HEK293 (cell line): ENCODE measurements at regions not wholly inside any gene's neighbourhood (a gene's known extent, or its start where the extent isn't known, plus 50 kb on each side); places are given as distances from the start of the nearest gene placed in this dataset.

Experiments used
- CTCF ChIA-PET: fragments of 350-600 bp; formaldehyde crosslinking; extraction: SDS; loops from one replicate; lab custom pipeline; 2021; ENCODE audit warnings: antibody characterized with exemption; lab: Yijun Ruan, JAX
- POLR2A ChIA-PET: fragments of 300-600 bp; formaldehyde crosslinking; extraction: SDS; loops from one replicate; lab custom pipeline; 2020; ENCODE audit warnings: antibody characterized with exemption, inconsistent platforms; lab: Yijun Ruan, JAX
- H3K27ac ChIP-seq: fragments of 200-500 bp; sonication (Bioruptor generic); 2 replicates; pipeline ENCODE4 v1.5.1; 2014; ENCODE audit warnings: low read depth, low read length, control low read depth, inconsistent platforms; ENCODE audit errors: extremely low read depth
- H3K36me3 ChIP-seq, 2 experiments: fragments of 200-500 bp in 1 of 2; sonication (Bioruptor generic) in 1 of 2; 1 replicate in 1 of 2; 2 replicates in 1 of 2; pipeline ENCODE4 v1.5.1; 2014 to 2017; ENCODE audit warnings: inconsistent platforms in 2 of 2, low read length in 2 of 2; ENCODE audit not compliant: control insufficient read depth in 2 of 2, insufficient read depth in 1 of 2
- H3K4me1 ChIP-seq: fragments of 200-500 bp; sonication (Bioruptor generic); 2 replicates; pipeline ENCODE4 v1.5.1; 2014; ENCODE audit warnings: mild to moderate bottlenecking, low read length, inconsistent platforms; ENCODE audit not compliant: control insufficient read depth, insufficient read depth
- H3K4me3 ChIP-seq: 2 replicates; pipeline ENCODE4 v1.5.1; 2011; ENCODE audit warnings: low read depth, mild to moderate bottlenecking, control low read depth, low read length, moderate library complexity
- H3K9me3 ChIP-seq: fragments of 200-500 bp; sonication (Bioruptor generic); 2 replicates; pipeline ENCODE4 v1.5.1; 2014; ENCODE audit warnings: low read depth, low read length, inconsistent platforms; ENCODE audit not compliant: control insufficient read depth, insufficient read depth
- GFI1B ChIP-seq: fragments of 450-650 bp; formaldehyde crosslinking; IDR thresholded peaks from 2 replicates; pipeline ENCODE4 v1.5.1; 2016; ENCODE audit warnings: missing biosample characterization, missing genetic modification characterization
- KLF1 ChIP-seq: fragments of 450-650 bp; formaldehyde crosslinking; IDR thresholded peaks from 2 replicates; pipeline ENCODE4 v1.5.1; 2016; ENCODE audit warnings: missing biosample characterization, missing genetic modification characterization
- KLF8 ChIP-seq: fragments of 450-650 bp; formaldehyde crosslinking; IDR thresholded peaks from 2 replicates; pipeline ENCODE4 v1.5.1; 2016; ENCODE audit warnings: missing biosample characterization, missing genetic modification characterization
- RBAK ChIP-seq: fragments of 450-650 bp; formaldehyde crosslinking; IDR thresholded peaks from 2 replicates; pipeline ENCODE4 v1.5.1; 2016; ENCODE audit warnings: missing biosample characterization, missing genetic modification characterization
- SCRT2 ChIP-seq: fragments of 450-650 bp; formaldehyde crosslinking; IDR thresholded peaks from 2 replicates; pipeline ENCODE4 v1.5.1; 2016; ENCODE audit warnings: missing biosample characterization, missing genetic modification characterization
- ZBTB48 ChIP-seq: fragments of 450-650 bp; formaldehyde crosslinking; IDR thresholded peaks from 2 replicates; pipeline ENCODE4 v1.5.1; 2016; ENCODE audit warnings: missing biosample characterization, missing genetic modification characterization
- ZBTB49 ChIP-seq: fragments of 450-650 bp; formaldehyde crosslinking; IDR thresholded peaks from 2 replicates; pipeline ENCODE4 v1.5.1; 2016; ENCODE audit warnings: missing biosample characterization, missing genetic modification characterization, low read depth
- ZNF133 ChIP-seq: fragments of 450-650 bp; formaldehyde crosslinking; IDR thresholded peaks from 2 replicates; pipeline ENCODE4 v1.5.1; 2016; ENCODE audit warnings: missing biosample characterization, missing genetic modification characterization
- ZNF146 ChIP-seq: fragments of 450-650 bp; formaldehyde crosslinking; IDR thresholded peaks from 2 replicates; pipeline ENCODE4 v1.5.1; 2016; ENCODE audit warnings: missing biosample characterization, missing genetic modification characterization
- ZNF148 ChIP-seq: fragments of 450-650 bp; formaldehyde crosslinking; IDR thresholded peaks from 2 replicates; pipeline ENCODE4 v1.5.0; 2017; ENCODE audit warnings: missing biosample characterization, missing genetic modification characterization, borderline replicate concordance
- ZNF157 ChIP-seq: fragments of 450-650 bp; formaldehyde crosslinking; IDR thresholded peaks from 2 replicates; pipeline ENCODE4 v1.5.1; 2016; ENCODE audit warnings: missing biosample characterization, missing genetic modification characterization
- ZNF184 ChIP-seq: fragments of 450-650 bp; IDR thresholded peaks from 2 replicates; pipeline ENCODE4 v1.5.1; 2018; ENCODE audit warnings: missing biosample characterization, mild to moderate bottlenecking, missing genetic modification characterization
- ZNF362 ChIP-seq: fragments of 450-650 bp; formaldehyde crosslinking; IDR thresholded peaks from 2 replicates; pipeline ENCODE4 v1.5.1; 2016; ENCODE audit warnings: missing biosample characterization, missing genetic modification characterization
- ZNF488 ChIP-seq: fragments of 450-650 bp; formaldehyde crosslinking; IDR thresholded peaks from 2 replicates; pipeline ENCODE4 v1.5.1; 2016; ENCODE audit warnings: missing biosample characterization, missing genetic modification characterization
- ZNF555 ChIP-seq: fragments of 450-650 bp; formaldehyde crosslinking; conservative IDR thresholded peaks from 2 replicates; pipeline ENCODE4 v1.5.1; 2017; ENCODE audit warnings: missing biosample characterization, mild to moderate bottlenecking, missing genetic modification characterization, inconsistent platforms
- ZNF596 ChIP-seq: fragments of 450-650 bp; IDR thresholded peaks from 2 replicates; pipeline ENCODE4 v1.5.0; 2018; ENCODE audit warnings: missing biosample characterization, mild to moderate bottlenecking, missing genetic modification characterization, moderate library complexity
- ZNF629 ChIP-seq: fragments of 450-650 bp; formaldehyde crosslinking; IDR thresholded peaks from 2 replicates; pipeline ENCODE4 v1.5.1; 2017; ENCODE audit warnings: missing biosample characterization, missing genetic modification characterization
- ZNF660 ChIP-seq: fragments of 450-650 bp; IDR thresholded peaks from 2 replicates; pipeline ENCODE4 v1.5.1; 2018; ENCODE audit warnings: missing biosample characterization, mild to moderate bottlenecking, missing genetic modification characterization
- ZNF704 ChIP-seq: fragments of 450-650 bp; formaldehyde crosslinking; IDR thresholded peaks from 2 replicates; pipeline ENCODE4 v1.5.1; 2016; ENCODE audit warnings: missing biosample characterization, missing genetic modification characterization
- ZSCAN16 ChIP-seq: fragments of 450-650 bp; formaldehyde crosslinking; IDR thresholded peaks from 2 replicates; pipeline ENCODE4 v1.5.1; 2016; ENCODE audit warnings: missing biosample characterization, missing genetic modification characterization
- ZSCAN18 ChIP-seq: fragments of 450-650 bp; formaldehyde crosslinking; IDR thresholded peaks from 2 replicates; pipeline ENCODE4 v1.5.1; 2016; ENCODE audit warnings: missing biosample characterization, missing genetic modification characterization
- ZSCAN23 ChIP-seq: fragments of 450-650 bp; formaldehyde crosslinking; IDR thresholded peaks from 2 replicates; pipeline ENCODE4 v1.5.1; 2016; ENCODE audit warnings: missing biosample characterization, missing genetic modification characterization

GRCh38 chr12:13288937-13289652 lies 92.6 kb downstream of the EMP1 start:
- ChIA-PET CTCF (interaction anchor here (0.7 to 1.8 kb wide), 2 partner anchors 11 to 181 kb away, joined by 3 to 11 read pairs; no protein-coding TSS in a partner anchor), POLR2A (no interaction called here)
- Histone ChIP-seq H3K27ac (no peak overlapping the region), H3K4me3 (no peak overlapping the region), H3K36me3 (no peaks in the 10 kb centered on the region), H3K4me1 (no peaks in the 10 kb centered on the region), H3K9me3 (no peaks in the 10 kb centered on the region)
- TF ChIP-seq ZNF157 (tag by site-specific recombination) (no peak), ZSCAN23 (tag by site-specific recombination) (no peak), ZNF660 (tag by site-specific recombination) (no peak)

- Histone ChIP-seq H3K9me3 (no peaks in the 10 kb centered on the region), H3K36me3 (no peaks in the 10 kb centered on the region), H3K27ac (no peak overlapping the region), H3K4me1 (no peaks in the 10 kb centered on the region), H3K4me3 (no peak overlapping the region)
- TF ChIP-seq ZNF629 (tag by site-specific recombination) (no peak), SCRT2 (tag by site-specific recombination) (no peak), ZNF148 (tag by site-specific recombination) (no peak), ZNF704 (no peak), ZNF133 (tag by site-specific recombination) (no peak), ZNF184 (tag by site-specific recombination) (no peak), ZBTB49 (no peak), ZSCAN18 (no peak), KLF8 (tag by site-specific recombination) (no peak), RBAK (tag by site-specific recombination) (no peak), ZNF488 (tag by site-specific recombination) (no peak), ZNF146 (no peak), GFI1B (tag by site-specific recombination) (no peak), ZBTB48 (no peak), KLF1 (tag by site-specific recombination) (no peak), ZNF596 (no peak), ZNF362 (no peak), ZSCAN16 (no peak), ZNF555 (tag by site-specific recombination) (no peak)
- POLR2A ChIA-PET, result no interaction called here
- CTCF ChIA-PET, result interaction anchor here (1.8 kb wide), 1 partner anchor 10 kb away, joined by 11 read pairs; no protein-coding TSS in a partner anchor
These were observed 92.0 kb downstream of the EMP1 start for GRCh38 chr12:13288501-13288900.
